HEK293T (cell line): ENCODE measurements at regions not wholly inside any gene's neighbourhood (a gene's known extent, or its start where the extent isn't known, plus 50 kb on each side); places are given as distances from the start of the nearest gene placed in this dataset.

Experiments used
- CTCF ChIA-PET: fragments of 350-600 bp; formaldehyde crosslinking; extraction: SDS; loops from one replicate; lab custom pipeline; 2021; ENCODE audit warnings: antibody characterized with exemption, inconsistent platforms; lab: Yijun Ruan, JAX
- POLR2A ChIA-PET: fragments of 350-600 bp; formaldehyde crosslinking; extraction: SDS; loops from one replicate; lab custom pipeline; 2020; ENCODE audit warnings: antibody characterized with exemption, inconsistent platforms; lab: Yijun Ruan, JAX
- DNase-seq: peaks from one replicate; pipeline ENCODE4 v3.0.0; 2012; ENCODE audit warnings: mixed read lengths; ENCODE audit errors: extremely low spot score
- ARNT ChIP-seq: fragments of 450-650 bp; IDR thresholded peaks from 2 replicates; pipeline ENCODE4 v1.6.1; 2017; ENCODE audit warnings: mild to moderate bottlenecking
- BHLHE40 ChIP-seq: fragments of 450-650 bp; IDR thresholded peaks from 2 replicates; pipeline ENCODE4 v1.6.1; 2016; ENCODE audit warnings: mild to moderate bottlenecking, moderate library complexity, borderline replicate concordance
- CTBP1 ChIP-seq: fragments of 450-650 bp; IDR thresholded peaks from 2 replicates; pipeline ENCODE4 v1.6.1; 2016; ENCODE audit warnings: borderline replicate concordance
- ELF4 ChIP-seq: fragments of 450-650 bp; IDR thresholded peaks from 2 replicates; pipeline ENCODE4 v1.6.1; 2017; ENCODE audit warnings: antibody characterized with exemption
- FOXA1 ChIP-seq: fragments of 450-650 bp; IDR thresholded peaks from 2 replicates; pipeline ENCODE4 v1.6.1; 2016; ENCODE audit warnings: mild to moderate bottlenecking
- FOXK2 ChIP-seq: fragments of 450-650 bp; IDR thresholded peaks from 2 replicates; pipeline ENCODE4 v1.6.1; 2016; ENCODE audit warnings: mild to moderate bottlenecking
- FOXM1 ChIP-seq: fragments of 450-650 bp; IDR thresholded peaks from 2 replicates; pipeline ENCODE4 v1.6.1; 2017; ENCODE audit warnings: mild to moderate bottlenecking, borderline replicate concordance
- HDGF ChIP-seq: fragments of 450-650 bp; IDR thresholded peaks from 2 replicates; pipeline ENCODE4 v1.6.1; 2017; ENCODE audit warnings: antibody characterized with exemption, borderline replicate concordance
- L3MBTL2 ChIP-seq: fragments of 450-650 bp; conservative IDR thresholded peaks from 2 replicates; pipeline ENCODE4 v1.6.1; 2016; ENCODE audit warnings: mild to moderate bottlenecking
- LEF1 ChIP-seq: fragments of 450-650 bp; IDR thresholded peaks from 2 replicates; pipeline ENCODE4 v1.6.1; 2017; ENCODE audit warnings: mild to moderate bottlenecking, borderline replicate concordance
- NFRKB ChIP-seq: fragments of 450-650 bp; IDR thresholded peaks from 2 replicates; pipeline ENCODE4 v1.6.1; 2016; ENCODE audit warnings: mild to moderate bottlenecking, moderate library complexity
- PKNOX1 ChIP-seq: fragments of 450-650 bp; IDR thresholded peaks from 2 replicates; pipeline ENCODE4 v1.6.1; 2016
- SP1 ChIP-seq: fragments of 450-650 bp; IDR thresholded peaks from 2 replicates; pipeline ENCODE4 v1.6.1; 2017
- SUZ12 ChIP-seq: fragments of 450-650 bp; IDR thresholded peaks from 2 replicates; pipeline ENCODE4 v1.6.1; 2016; ENCODE audit warnings: mild to moderate bottlenecking
- TARDBP ChIP-seq: fragments of 450-650 bp; IDR thresholded peaks from 2 replicates; pipeline ENCODE4 v1.6.1; 2016
- ZNF384 ChIP-seq: fragments of 450-650 bp; IDR thresholded peaks from 2 replicates; pipeline ENCODE4 v1.6.1; 2016

GRCh38 chr4:17276776-17277175 lies 235.1 kb downstream of the QDPR start:
- POLR2A ChIA-PET = no interaction called here
- CTCF ChIA-PET = interaction anchor here (0.7 to 1.2 kb wide), 2 partner anchors 12 to 880 kb away, joined by 4 to 10 read pairs; no protein-coding TSS in a partner anchor
- TF ChIP-seq FOXA1 = no peak
- no peak for DNase-seq

GRCh38 chr4:17275836-17276235 lies 236.1 kb downstream of the QDPR start:
- ChIA-PET POLR2A (no interaction called here), CTCF (no interaction called here)
- TF ChIP-seq FOXK2 (no peak), ELF4 (no peak), SUZ12 (no peak), BHLHE40 (no peak), HDGF (no peak), SP1 (no peak), CTBP1 (no peak), ZNF384 (no peak), NFRKB (no peak), FOXM1 (no peak), L3MBTL2 (no peak), LEF1 (no peak), TARDBP (no peak), PKNOX1 (no peak), ARNT (no peak), FOXA1 (no peak)
- no peak for DNase-seq

- ChIA-PET POLR2A (no interaction called here), CTCF (no interaction called here)
- DNase-seq = no peak
- TF ChIP-seq SUZ12 (no peak), TARDBP (no peak), NFRKB (no peak), FOXM1 (no peak), L3MBTL2 (no peak), BHLHE40 (no peak), HDGF (no peak), FOXK2 (no peak), PKNOX1 (no peak), SP1 (no peak), ZNF384 (no peak), ARNT (no peak), FOXA1 (no peak), LEF1 (no peak), CTBP1 (no peak), ELF4 (no peak)
These were observed 238.8 kb downstream of the QDPR start for GRCh38 chr4:17273047-17273446.

GRCh38 chr4:17272154-17272553 lies 239.7 kb downstream of the QDPR start:
- ChIA-PET CTCF (no interaction called here), POLR2A (no interaction called here)
- TF ChIP-seq SUZ12 (no peak), FOXM1 (no peak), LEF1 (no peak), TARDBP (no peak), NFRKB (no peak), L3MBTL2 (no peak), BHLHE40 (no peak), SP1 (no peak), PKNOX1 (no peak), ZNF384 (no peak), ARNT (no peak), HDGF (no peak), CTBP1 (no peak), FOXA1 (no peak), FOXK2 (no peak), ELF4 (no peak)
- DNase-seq = no peak

GRCh38 chr4:17265653-17266052 lies 246.2 kb downstream of the QDPR start:
- TF ChIP-seq L3MBTL2 = no peak
- TF ChIP-seq FOXK2 = no peak
- TF ChIP-seq TARDBP = no peak
- TF ChIP-seq ZNF384 = no peak
- no peak for TF ChIP-seq HDGF
- no peak for TF ChIP-seq BHLHE40
- TF ChIP-seq SUZ12 = no peak
- TF ChIP-seq ARNT = no peak
- TF ChIP-seq FOXA1 = no peak
- TF ChIP-seq PKNOX1 = no peak
- TF ChIP-seq SP1 = no peak
- no peak for TF ChIP-seq ELF4
- TF ChIP-seq NFRKB = no peak
- no peak for TF ChIP-seq CTBP1
- TF ChIP-seq LEF1 = no peak
- no peak for TF ChIP-seq FOXM1
- CTCF ChIA-PET = no interaction called here
- POLR2A ChIA-PET = no interaction called here
- DNase-seq = no peak

- CTCF ChIA-PET = no interaction called here
- DNase-seq = no peak
- TF ChIP-seq SUZ12 = no peak
- no peak for TF ChIP-seq FOXA1
- no peak for TF ChIP-seq NFRKB
- no peak for TF ChIP-seq HDGF
- TF ChIP-seq BHLHE40 = no peak
- no peak for TF ChIP-seq FOXK2
- no peak for TF ChIP-seq ELF4
- TF ChIP-seq FOXM1 = no peak
- no peak for TF ChIP-seq SP1
- TF ChIP-seq ZNF384 = no peak
- TF ChIP-seq PKNOX1 = no peak
- no peak for TF ChIP-seq CTBP1
- no peak for TF ChIP-seq LEF1
- TF ChIP-seq ARNT = no peak
- no peak for TF ChIP-seq L3MBTL2
- TF ChIP-seq TARDBP = no peak
- POLR2A ChIA-PET = no interaction called here
These were observed 246.8 kb downstream of the QDPR start for GRCh38 chr4:17265139-17265538.
